ENCODE measurements at regions not wholly inside any gene's neighbourhood (a gene's known extent, or its start where the extent isn't known, plus 50 kb on each side); places are given as distances from the start of the nearest gene placed in this dataset.

- Histone ChIP-seq H3K36me3 (ENCODE audit: control insufficient read depth, insufficient read depth, low read length) (no peaks in the 10 kb centered on the region), H3K4me1 (ENCODE audit: control insufficient read depth, insufficient read depth, low read length) (no peaks in the 10 kb centered on the region), H3K9me3 (ENCODE audit: control insufficient read depth, insufficient read depth, low read length) (no peaks in the 10 kb centered on the region), H3K4me3 (ENCODE audit: low read depth, low read length) (no peak overlapping the region), H3K27ac (ENCODE audit: low read depth, low read length) (no peak overlapping the region), H3K27me3 (ENCODE audit: control insufficient read depth, insufficient read depth, low read length) (peaks cover 3% of the 10 kb centered on the region)
- WGBS (ENCODE audit: insufficient coverage): 44% methylated on average over 3 of the region's 3 CpGs
- DNase-seq (ENCODE audit: low read depth in 4 of 6, low spot score in 6 of 6): no peak
Measured at GRCh38 chrX:13131396-13132137, 87.1 kb upstream of the FAM9C start.

GRCh38 chrX:13130816-13131215, 86.4 kb upstream of the FAM9C start:
- no peaks in the 10 kb centered on the region for H3K4me1 ChIP-seq (ENCODE audit: control insufficient read depth, insufficient read depth, low read length)
- H3K4me3 ChIP-seq (ENCODE audit: low read depth, low read length): no peak overlapping the region
- H3K27ac ChIP-seq (ENCODE audit: low read depth, low read length): no peak overlapping the region
- no peaks in the 10 kb centered on the region for H3K36me3 ChIP-seq (ENCODE audit: control insufficient read depth, insufficient read depth, low read length)
- peaks cover 5% of the 10 kb centered on the region for H3K27me3 ChIP-seq (ENCODE audit: control insufficient read depth, insufficient read depth, low read length)
- no peaks in the 10 kb centered on the region for H3K9me3 ChIP-seq (ENCODE audit: control insufficient read depth, insufficient read depth, low read length)
- DNase-seq (ENCODE audit: low read depth in 4 of 6, low spot score in 6 of 6): no peak
- WGBS (ENCODE audit: insufficient coverage): no CpG with 5 or more reads among the region's 1 CpG

DNA sequence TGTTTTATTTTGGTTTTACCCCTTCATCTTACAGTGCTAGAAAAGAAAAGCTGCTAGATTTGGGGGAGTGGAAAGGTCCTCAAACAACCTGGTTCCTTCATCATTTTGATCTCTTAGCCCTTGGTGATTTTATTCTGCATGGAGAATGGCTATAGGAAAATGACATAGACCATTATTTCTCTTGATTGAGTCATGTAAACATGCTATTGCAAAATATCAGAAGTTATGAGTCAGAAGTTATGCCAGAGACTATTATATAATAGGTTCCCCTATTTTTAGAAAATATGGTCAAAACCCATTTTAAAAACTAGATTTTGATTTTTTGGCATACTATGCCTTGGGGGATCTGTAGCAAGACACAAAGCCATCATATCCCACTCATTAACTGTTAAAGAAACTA, 83.7 kb upstream of the FAM9C start:
- DNase-seq (ENCODE audit: low read depth in 4 of 6, low spot score in 6 of 6): no peak
- H3K27ac ChIP-seq (ENCODE audit: low read depth, low read length): no peak overlapping the region

GRCh38 chrX:13126775-13127174, 82.4 kb upstream of the FAM9C start:
- no CpG with 5 or more reads among the region's 3 CpGs for WGBS (ENCODE audit: insufficient coverage)
- H3K4me3 ChIP-seq (ENCODE audit: low read depth, low read length): no peak overlapping the region
- H3K36me3 ChIP-seq (ENCODE audit: control insufficient read depth, insufficient read depth, low read length): no peaks in the 10 kb centered on the region
- H3K4me1 ChIP-seq (ENCODE audit: control insufficient read depth, insufficient read depth, low read length): no peaks in the 10 kb centered on the region
- no peak overlapping the region for H3K27ac ChIP-seq (ENCODE audit: low read depth, low read length)
- DNase-seq (ENCODE audit: low read depth in 4 of 6, low spot score in 6 of 6): no peak
- no peaks in the 10 kb centered on the region for H3K9me3 ChIP-seq (ENCODE audit: control insufficient read depth, insufficient read depth, low read length)
- H3K27me3 ChIP-seq (ENCODE audit: control insufficient read depth, insufficient read depth, low read length): peaks cover 5% of the 10 kb centered on the region

More for the DNA sequence above, 83.7 kb upstream of the FAM9C start:
- H3K9me3 ChIP-seq (ENCODE audit: control insufficient read depth, insufficient read depth, low read length): no peaks in the 10 kb centered on the region
- peaks cover 5% of the 10 kb centered on the region for H3K27me3 ChIP-seq (ENCODE audit: control insufficient read depth, insufficient read depth, low read length)
- H3K4me1 ChIP-seq (ENCODE audit: control insufficient read depth, insufficient read depth, low read length): no peaks in the 10 kb centered on the region
- no peaks in the 10 kb centered on the region for H3K36me3 ChIP-seq (ENCODE audit: control insufficient read depth, insufficient read depth, low read length)
- no peak overlapping the region for H3K4me3 ChIP-seq (ENCODE audit: low read depth, low read length)

DNA sequence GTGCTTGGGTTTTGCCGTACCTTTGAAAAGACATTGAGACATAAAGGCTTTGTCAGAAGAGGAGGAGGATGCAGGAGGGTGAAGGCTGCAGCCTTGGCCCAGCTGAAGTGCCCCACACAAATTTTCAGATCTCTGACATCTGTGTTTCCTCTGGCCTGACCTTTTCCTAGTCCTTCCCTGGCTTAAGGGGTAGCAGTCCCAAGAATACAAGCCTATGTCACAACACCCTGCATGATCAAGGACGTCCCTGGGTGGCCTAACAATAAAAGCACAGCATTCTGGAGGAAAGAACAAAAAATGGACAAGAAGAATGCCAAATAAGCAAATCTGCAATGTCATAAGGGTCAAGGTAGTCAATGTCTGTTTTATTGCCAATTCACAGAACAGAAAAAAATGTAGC, 80.8 kb upstream of the FAM9C start:
- Histone ChIP-seq H3K27me3 (ENCODE audit: control insufficient read depth, insufficient read depth, low read length) (peaks cover 5% of the 10 kb centered on the region), H3K27ac (ENCODE audit: low read depth, low read length) (no peak overlapping the region), H3K9me3 (ENCODE audit: control insufficient read depth, insufficient read depth, low read length) (no peaks in the 10 kb centered on the region), H3K4me1 (ENCODE audit: control insufficient read depth, insufficient read depth, low read length) (no peaks in the 10 kb centered on the region), H3K4me3 (ENCODE audit: low read depth, low read length) (no peak overlapping the region), H3K36me3 (ENCODE audit: control insufficient read depth, insufficient read depth, low read length) (no peaks in the 10 kb centered on the region)
- WGBS (ENCODE audit: insufficient coverage): 71% methylated on average over 1 of the region's 2 CpGs
- no peak for DNase-seq (ENCODE audit: low read depth in 4 of 6, low spot score in 6 of 6)

GRCh38 chrX:13123857-13124345, 79.5 kb upstream of the FAM9C start:
- no peak overlapping the region for H3K4me3 ChIP-seq (ENCODE audit: low read depth, low read length)
- WGBS (ENCODE audit: insufficient coverage): no CpG with 5 or more reads among the region's 7 CpGs
- H3K36me3 ChIP-seq (ENCODE audit: control insufficient read depth, insufficient read depth, low read length): no peaks in the 10 kb centered on the region
- H3K4me1 ChIP-seq (ENCODE audit: control insufficient read depth, insufficient read depth, low read length): no peaks in the 10 kb centered on the region
- H3K27me3 ChIP-seq (ENCODE audit: control insufficient read depth, insufficient read depth, low read length): peaks cover 5% of the 10 kb centered on the region
- no peak overlapping the region for H3K27ac ChIP-seq (ENCODE audit: low read depth, low read length)
- DNase-seq (ENCODE audit: low read depth in 4 of 6, low spot score in 6 of 6): peak in 1 of 6 donors; percentile 22
- H3K9me3 ChIP-seq (ENCODE audit: control insufficient read depth, insufficient read depth, low read length): no peaks in the 10 kb centered on the region

DNA sequence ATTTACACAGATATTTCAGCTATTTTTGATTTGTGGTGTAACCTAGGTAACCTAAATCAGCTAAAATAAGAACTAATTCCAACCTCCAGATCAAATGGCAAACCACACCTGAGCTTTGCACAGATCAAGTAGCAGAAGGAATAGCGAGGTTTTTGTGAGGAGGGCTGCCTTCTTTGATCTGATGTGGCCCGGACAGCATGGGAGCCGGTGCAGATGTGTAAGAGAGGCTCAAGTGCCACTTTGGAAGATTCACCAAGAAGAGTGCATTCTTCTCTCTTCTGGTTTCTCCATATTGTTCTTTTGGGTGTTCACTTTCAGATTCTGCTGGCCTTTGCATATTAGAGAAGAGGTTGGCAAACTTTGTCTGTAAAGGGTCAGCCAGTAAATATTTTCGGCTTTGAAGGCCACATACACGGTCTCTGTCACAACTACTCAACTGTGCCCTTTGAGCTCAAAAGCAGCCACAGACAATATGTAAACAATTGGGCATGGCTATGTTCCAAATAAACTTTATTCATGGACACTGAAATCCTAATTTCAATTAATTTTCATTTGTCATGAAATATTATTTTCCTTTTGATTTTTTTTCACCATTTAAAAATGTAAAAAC, 78.9 kb upstream of the FAM9C start:
- no peaks in the 10 kb centered on the region for H3K9me3 ChIP-seq (ENCODE audit: control insufficient read depth, insufficient read depth, low read length)
- no peak for DNase-seq (ENCODE audit: low read depth in 4 of 6, low spot score in 6 of 6)
- peaks cover 5% of the 10 kb centered on the region for H3K27me3 ChIP-seq (ENCODE audit: control insufficient read depth, insufficient read depth, low read length)
- no peak overlapping the region for H3K27ac ChIP-seq (ENCODE audit: low read depth, low read length)
- H3K4me3 ChIP-seq (ENCODE audit: low read depth, low read length): no peak overlapping the region
- no peaks in the 10 kb centered on the region for H3K36me3 ChIP-seq (ENCODE audit: control insufficient read depth, insufficient read depth, low read length)
- H3K4me1 ChIP-seq (ENCODE audit: control insufficient read depth, insufficient read depth, low read length): no peaks in the 10 kb centered on the region
- WGBS (ENCODE audit: insufficient coverage): 58% methylated on average over 3 of the region's 5 CpGs

- no CpG with 5 or more reads among the region's 1 CpG for WGBS (ENCODE audit: insufficient coverage)
- no peak for DNase-seq (ENCODE audit: low read depth in 4 of 6, low spot score in 6 of 6)
- no peak overlapping the region for H3K27ac ChIP-seq (ENCODE audit: low read depth, low read length)
Measured at GRCh38 chrX:13121020-13121555, 76.7 kb upstream of the FAM9C start.

DNA sequence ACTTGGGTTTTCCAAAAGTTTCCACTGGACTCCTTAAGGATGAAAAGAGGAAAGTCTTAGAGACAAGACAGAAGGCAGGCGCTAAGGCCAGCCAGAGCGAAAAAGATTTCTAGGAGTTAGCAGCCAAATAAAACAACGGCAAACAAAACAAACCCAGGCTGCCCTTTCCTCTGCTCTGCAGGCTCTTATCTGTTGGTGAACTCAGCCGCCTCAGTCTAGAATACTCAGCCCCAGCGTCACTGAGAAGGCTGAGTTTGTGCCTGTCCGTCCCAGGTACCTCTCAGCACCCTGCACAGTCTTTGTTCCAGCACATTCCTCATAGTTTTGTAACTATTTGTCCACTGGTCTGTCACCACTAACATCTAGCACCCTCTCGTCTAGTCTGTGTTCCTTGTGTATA, 75.6 kb upstream of the FAM9C start:
- Histone ChIP-seq H3K4me3 (ENCODE audit: low read depth, low read length) (no peak overlapping the region), H3K4me1 (ENCODE audit: control insufficient read depth, insufficient read depth, low read length) (no peaks in the 10 kb centered on the region), H3K9me3 (ENCODE audit: control insufficient read depth, insufficient read depth, low read length) (no peaks in the 10 kb centered on the region), H3K27me3 (ENCODE audit: control insufficient read depth, insufficient read depth, low read length) (no peaks in the 10 kb centered on the region), H3K27ac (ENCODE audit: low read depth, low read length) (no peak overlapping the region), H3K36me3 (ENCODE audit: control insufficient read depth, insufficient read depth, low read length) (no peaks in the 10 kb centered on the region)
- DNase-seq (ENCODE audit: low read depth in 4 of 6, low spot score in 6 of 6): peak in 1 of 6 donors; percentile 28
- 61% methylated on average over 6 of the region's 7 CpGs for WGBS (ENCODE audit: insufficient coverage)

More at GRCh38 chrX:13121020-13121555, 76.7 kb upstream of the FAM9C start:
- Histone ChIP-seq H3K9me3 (ENCODE audit: control insufficient read depth, insufficient read depth, low read length) (no peaks in the 10 kb centered on the region), H3K36me3 (ENCODE audit: control insufficient read depth, insufficient read depth, low read length) (no peaks in the 10 kb centered on the region), H3K4me3 (ENCODE audit: low read depth, low read length) (no peak overlapping the region), H3K4me1 (ENCODE audit: control insufficient read depth, insufficient read depth, low read length) (no peaks in the 10 kb centered on the region), H3K27me3 (ENCODE audit: control insufficient read depth, insufficient read depth, low read length) (peaks cover 2% of the 10 kb centered on the region)

GRCh38 chrX:13119386-13119785, 75.0 kb upstream of the FAM9C start:
- Histone ChIP-seq H3K4me1 (ENCODE audit: control insufficient read depth, insufficient read depth, low read length) (no peaks in the 10 kb centered on the region), H3K27me3 (ENCODE audit: control insufficient read depth, insufficient read depth, low read length) (no peaks in the 10 kb centered on the region), H3K4me3 (ENCODE audit: low read depth, low read length) (no peak overlapping the region), H3K27ac (ENCODE audit: low read depth, low read length) (no peak overlapping the region), H3K9me3 (ENCODE audit: control insufficient read depth, insufficient read depth, low read length) (no peaks in the 10 kb centered on the region), H3K36me3 (ENCODE audit: control insufficient read depth, insufficient read depth, low read length) (no peaks in the 10 kb centered on the region)
- DNase-seq (ENCODE audit: low read depth in 4 of 6, low spot score in 6 of 6): no peak
- whole genome bisulfite sequencing (ENCODE audit: insufficient coverage): no CpG with 5 or more reads among the region's 3 CpGs

Data from spinal cord (tissue), 9 donors.